Fibroblast of upper back skin (primary cell): ENCODE measurements at regions not wholly inside any gene's neighbourhood (a gene's known extent, or its start where the extent isn't known, plus 50 kb on each side); places are given as distances from the start of the nearest gene placed in this dataset.
A peak's percentile ranks its signal among the peaks of the same experiment; 100 is the strongest.

ENCODE experiments used
- DNase-seq: peaks from one replicate; pipeline ENCODE4 v3.0.0-alpha.2; 2013

GRCh38 chr9:16315720-16316119, 554.8 kb downstream of the BNC2 start:
- DNase-seq, result peak; percentile 72

DNA sequence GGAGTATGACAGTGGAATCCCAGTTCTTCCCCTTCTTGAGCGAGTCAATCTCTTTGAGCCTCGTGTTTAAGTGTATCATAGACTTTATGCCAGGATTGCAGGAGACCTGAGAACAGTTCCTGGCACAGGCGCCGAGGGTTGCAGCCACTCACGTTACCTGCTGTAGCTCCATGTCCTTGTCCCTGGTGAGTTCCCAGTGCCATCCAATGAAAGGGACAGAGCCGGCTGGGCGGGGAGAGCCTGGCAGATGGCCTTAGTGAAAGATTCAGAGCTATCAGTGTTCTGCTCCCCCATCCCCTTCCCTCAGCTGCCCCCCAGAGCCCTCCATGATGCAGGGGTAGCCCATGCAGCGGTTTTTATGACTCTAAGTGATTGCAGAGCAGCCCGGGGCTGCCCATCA, 554.0 kb downstream of the BNC2 start:
- DNase-seq, result no peak

GRCh38 chr9:16316911-16317817, 553.3 kb downstream of the BNC2 start:
- no peak for DNase-seq

DNA sequence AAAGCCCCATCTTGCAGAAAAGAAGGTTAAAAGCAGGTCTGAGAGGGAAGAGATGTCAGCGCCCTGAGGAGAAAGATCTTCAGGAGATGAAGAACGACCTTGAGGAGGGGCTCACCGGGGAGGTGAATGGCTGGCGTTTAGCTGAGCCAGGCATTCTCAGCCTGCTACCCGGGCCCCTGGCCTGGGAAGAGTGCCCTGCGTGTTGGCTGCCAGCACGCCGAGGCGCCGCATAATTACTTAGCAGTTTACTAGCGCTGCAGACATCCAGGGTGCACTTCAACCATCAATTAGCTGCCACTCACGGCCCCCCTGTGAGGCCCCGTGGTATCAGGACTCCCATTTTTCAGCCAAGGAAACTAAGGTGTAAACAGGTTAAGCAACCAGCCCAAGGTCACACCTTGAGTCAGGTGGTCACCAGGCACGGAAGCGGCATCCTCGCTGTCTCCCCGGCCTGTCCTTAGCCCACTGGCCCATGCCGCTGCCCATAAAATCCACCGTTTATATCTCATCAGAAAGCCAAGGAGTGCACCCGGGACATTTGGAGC, 551.9 kb downstream of the BNC2 start:
- no peak for DNase-seq

DNA sequence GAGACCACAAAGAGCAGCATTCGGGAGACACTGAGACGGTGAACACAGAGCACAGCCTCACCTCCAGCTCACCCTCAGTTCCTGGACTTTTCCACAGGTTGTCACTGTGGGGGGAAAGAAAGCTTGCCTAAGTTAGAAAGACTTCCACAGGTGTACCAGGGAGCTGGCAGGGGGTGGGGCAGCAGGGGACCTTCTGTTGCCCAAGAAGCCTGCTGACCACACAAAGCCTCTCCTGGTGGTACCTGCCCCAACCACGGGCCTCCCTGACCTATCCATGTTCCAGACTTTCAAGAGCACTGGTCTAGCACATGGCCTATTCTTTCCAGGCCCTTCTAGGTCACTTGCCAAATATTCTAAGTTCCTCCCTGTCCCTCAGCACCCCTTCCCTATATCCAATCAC, 550.8 kb downstream of the BNC2 start:
- DNase-seq, result no peak

DNA sequence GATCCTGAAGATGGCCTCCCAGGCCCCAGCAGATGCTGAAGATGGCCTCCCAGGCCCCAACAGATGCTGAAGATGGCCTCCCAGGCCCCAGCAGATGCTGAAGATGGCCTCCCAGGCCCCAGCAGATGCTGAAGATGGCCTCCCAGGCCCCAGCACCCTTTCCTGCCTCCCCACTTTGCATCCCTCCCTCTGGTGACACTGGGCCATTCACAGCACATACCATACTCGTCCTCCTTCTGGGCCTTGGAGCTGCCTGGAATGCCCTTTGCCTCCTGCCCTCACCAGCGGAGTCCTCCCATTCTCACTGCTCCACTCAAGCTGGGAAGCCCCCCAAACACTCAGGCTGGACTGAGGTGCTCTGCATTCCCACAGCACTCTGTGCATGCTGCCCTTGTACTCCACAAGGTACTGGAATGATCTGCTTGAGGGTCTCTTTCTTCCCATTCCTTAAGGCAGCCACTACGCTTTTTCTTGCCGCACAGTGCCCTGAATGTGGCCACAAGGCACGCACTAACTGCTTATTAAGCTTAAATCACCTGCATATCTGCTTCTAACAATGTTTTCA, 550.0 kb downstream of the BNC2 start:
- DNase-seq, result no peak

- no peak for DNase-seq
These were observed 548.9 kb downstream of the BNC2 start for GRCh38 chr9:16321461-16322119.

GRCh38 chr9:16322849-16323248, 547.6 kb downstream of the BNC2 start:
- no peak for DNase-seq

DNA sequence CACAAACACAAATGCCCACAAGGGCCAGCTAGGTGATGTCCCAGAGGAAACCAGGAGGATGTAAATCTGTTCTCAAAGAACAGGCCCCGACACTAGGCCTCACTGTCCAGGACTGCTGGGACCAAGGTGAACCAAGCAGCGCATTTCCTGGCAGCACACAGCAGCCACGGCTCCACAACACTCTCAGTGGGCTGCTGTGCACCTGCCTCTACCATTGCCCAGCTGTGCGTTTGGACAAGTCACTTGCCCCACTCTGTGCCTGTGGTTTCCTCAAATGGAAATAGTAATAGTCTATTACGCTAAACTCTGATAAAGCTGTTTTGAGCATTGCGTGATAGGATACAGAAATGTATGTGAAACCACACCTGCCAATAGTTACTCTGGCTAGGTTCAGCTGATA, 544.5 kb downstream of the BNC2 start:
- DNase-seq, result no peak

- peak; percentile 56 for DNase-seq
These were observed 542.1 kb downstream of the BNC2 start for GRCh38 chr9:16328349-16328748.

GRCh38 chr9:16329671-16330113, 540.8 kb downstream of the BNC2 start:
- peak; percentile 91 for DNase-seq

GRCh38 chr9:16331031-16331430, 539.4 kb downstream of the BNC2 start:
- no peak for DNase-seq

DNA sequence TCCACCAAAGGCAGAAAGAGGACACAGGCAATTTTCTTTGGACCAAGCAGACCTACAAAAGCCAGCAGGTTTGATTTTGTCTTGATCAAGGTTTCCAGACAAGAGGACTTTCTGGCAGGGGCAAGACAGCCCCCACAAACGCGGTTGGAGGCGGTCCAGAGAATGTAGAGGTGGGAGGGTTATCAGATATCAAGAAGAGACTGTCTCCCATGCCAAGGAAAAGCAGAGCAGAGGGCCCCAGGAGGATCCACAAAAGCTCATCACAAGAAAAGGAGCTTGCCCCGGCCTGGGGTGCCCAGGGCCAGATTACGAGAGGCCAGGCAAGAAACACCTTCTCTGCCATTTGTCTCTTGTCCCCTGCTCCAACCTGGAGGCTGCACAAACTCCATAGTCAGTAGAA, 538.9 kb downstream of the BNC2 start:
- DNase-seq, result no peak

GRCh38 chr9:16333691-16334090, 536.8 kb downstream of the BNC2 start:
- no peak for DNase-seq

DNA sequence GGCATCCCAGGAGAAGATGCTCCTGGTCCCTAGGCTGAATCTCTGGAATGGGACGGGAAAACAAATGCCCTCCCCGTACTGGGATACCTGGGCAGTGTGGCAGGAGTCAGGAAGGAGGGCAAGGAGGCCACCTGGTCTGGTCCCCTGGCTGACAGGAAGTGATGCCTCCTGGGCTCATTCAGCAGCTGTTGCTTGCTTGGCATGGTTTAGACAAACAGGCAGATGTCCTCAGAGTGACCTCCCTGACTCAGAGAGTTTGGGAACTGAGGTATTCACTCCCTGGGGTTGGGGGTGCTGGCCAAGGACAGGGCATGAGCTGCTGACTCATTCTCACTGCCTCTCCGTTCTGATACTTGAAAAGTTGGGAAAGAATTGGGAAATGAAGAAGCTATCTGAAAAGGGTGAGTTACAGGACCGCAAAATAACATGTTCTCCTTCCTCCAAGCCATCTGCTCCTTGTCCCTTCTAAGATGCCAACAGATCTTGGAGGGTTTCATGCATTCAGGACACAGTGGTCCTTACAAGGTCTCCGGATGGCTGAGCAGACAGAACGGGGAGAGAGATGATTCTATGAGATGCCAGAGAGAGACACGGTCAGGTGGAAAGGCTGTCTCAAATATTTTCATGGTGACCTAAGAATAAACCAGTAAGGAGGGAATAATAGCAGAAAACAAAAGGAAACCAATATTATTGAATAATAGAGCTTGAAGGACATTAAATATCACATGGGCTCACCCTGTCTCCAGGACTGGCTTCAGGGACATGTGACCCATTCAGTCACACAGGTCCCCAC, 534.5 kb downstream of the BNC2 start:
- peak; percentile 98 for DNase-seq

- DNase-seq, result no peak
These were observed 533.6 kb downstream of the BNC2 start for GRCh38 chr9:16336833-16337232.

DNA sequence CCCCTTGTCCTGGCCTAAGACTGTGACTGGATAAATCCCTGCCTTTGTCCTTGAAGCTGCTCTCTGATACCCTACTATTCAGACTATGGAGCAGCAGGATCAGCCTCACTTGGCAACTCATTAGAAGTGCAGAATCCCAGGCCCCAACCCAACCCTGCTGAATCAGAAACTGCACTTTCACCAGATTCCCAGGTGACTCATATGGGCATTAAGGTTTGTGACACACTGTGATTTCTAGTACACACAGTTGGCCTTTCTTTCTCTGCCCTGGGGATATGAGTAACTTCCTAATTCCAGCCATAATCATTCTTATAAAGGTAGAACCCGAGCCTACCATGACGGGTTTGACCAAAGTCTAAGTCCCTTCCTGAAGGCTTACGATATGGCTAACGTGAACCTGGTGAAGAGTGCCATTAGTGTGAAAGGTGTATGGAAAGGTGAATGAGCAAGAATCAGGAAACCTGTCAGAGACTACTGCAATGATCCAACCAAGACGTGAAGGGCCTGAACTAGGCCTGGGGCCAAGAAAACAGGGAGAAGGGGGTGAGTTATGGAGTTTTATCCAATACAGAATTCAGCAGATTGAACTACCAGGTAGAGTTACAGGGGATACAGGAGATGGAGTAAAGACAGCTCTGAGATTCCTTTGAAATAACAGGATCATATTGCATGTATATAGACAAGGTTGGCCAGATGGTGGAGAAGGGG, 533.0 kb downstream of the BNC2 start:
- DNase-seq, result peak; percentile 83

- DNase-seq, result peak; percentile 75
These were observed 529.3 kb downstream of the BNC2 start for GRCh38 chr9:16341177-16341576.

- no peak for DNase-seq
These were observed 528.0 kb downstream of the BNC2 start for GRCh38 chr9:16342246-16343020.

DNA sequence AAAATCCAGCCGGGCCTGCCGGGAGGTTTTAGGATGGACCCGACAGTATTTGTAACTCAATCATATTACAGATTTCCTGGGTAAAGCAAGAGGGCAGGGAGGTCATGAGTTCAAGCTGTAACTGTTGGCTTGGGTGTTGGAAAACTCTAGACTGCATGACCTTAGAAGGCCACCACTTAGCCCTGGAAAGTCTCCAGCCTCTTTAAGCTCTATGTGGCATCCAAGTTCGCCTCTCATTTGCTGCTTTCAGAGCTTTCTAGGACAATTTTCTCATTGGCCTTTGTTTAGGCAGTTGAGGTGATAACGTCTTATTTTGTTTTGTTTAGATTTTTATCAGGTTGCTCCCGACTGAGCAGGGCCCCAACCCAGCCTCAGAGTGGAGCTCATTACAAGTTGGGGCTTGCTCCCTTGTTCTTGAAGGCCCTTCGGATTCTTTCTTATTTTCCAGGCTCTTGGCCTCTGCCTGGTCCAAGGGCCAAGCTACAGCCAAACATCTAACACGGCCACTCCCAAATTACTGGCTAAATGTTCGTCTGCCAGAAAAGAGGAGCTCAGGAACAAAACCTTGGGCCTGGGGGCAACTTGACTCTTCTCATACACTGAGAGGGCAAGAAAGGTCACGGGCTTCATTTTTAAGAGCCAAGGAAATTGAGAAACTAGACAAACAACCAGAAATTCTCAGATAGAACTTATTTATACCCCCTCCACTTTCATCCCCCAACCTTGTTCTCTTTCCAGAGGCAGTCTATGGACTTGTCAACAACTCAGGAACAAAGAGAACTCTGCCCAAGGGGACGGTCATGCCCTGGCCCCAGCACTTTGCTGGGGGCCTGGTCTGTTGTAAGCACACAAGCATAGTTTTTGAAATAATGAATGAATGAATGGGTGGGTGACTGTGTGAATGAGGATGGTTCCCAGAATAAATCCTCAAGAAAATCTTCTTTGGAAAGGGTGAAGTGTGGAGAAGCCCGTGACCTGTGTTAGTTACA, 526.9 kb downstream of the BNC2 start:
- no peak for DNase-seq
